Liver (tissue), 3 donors: ENCODE measurements at regions not wholly inside any gene's neighbourhood (a gene's known extent, or its start where the extent isn't known, plus 50 kb on each side); places are given as distances from the start of the nearest gene placed in this dataset.

ENCODE experiments used
- ATF3 ChIP-seq: IDR thresholded peaks from 2 replicates; pipeline ENCODE4 v1.6.1; 2016; ENCODE audit warnings: antibody characterized with exemption
- CTCF ChIP-seq: fragments of 150-350 bp; IDR thresholded peaks from 2 replicates; pipeline ENCODE4 v1.5.1; 2017; ENCODE audit warnings: improper control_type of control experiment, low read depth, low read length; ENCODE audit not compliant: missing input control
- YY1 ChIP-seq: IDR thresholded peaks from 2 replicates; pipeline ENCODE4 v1.6.1; 2016; ENCODE audit warnings: antibody characterized with exemption, mild to moderate bottlenecking
- ZBTB33 ChIP-seq: IDR thresholded peaks from 2 replicates; pipeline ENCODE4 v1.6.1; 2016; ENCODE audit warnings: antibody characterized with exemption
- donor health status: healthy.
- donor health status: healthy.

GRCh38 chr2:234310166-234310565 lies 186.7 kb downstream of the ARL4C start:
- TF ChIP-seq CTCF (no peak), ATF3 (no peak), ZBTB33 (no peak), YY1 (no peak)
